HEK293 (cell line): ENCODE measurements at regions not wholly inside any gene's neighbourhood (a gene's known extent, or its start where the extent isn't known, plus 50 kb on each side); places are given as distances from the start of the nearest gene placed in this dataset.

Source experiments
- CTCF ChIA-PET: fragments of 350-600 bp; formaldehyde crosslinking; extraction: SDS; loops from one replicate; lab custom pipeline; 2021; ENCODE audit warnings: antibody characterized with exemption; lab: Yijun Ruan, JAX
- POLR2A ChIA-PET: fragments of 300-600 bp; formaldehyde crosslinking; extraction: SDS; loops from one replicate; lab custom pipeline; 2020; ENCODE audit warnings: antibody characterized with exemption, inconsistent platforms; lab: Yijun Ruan, JAX
- H3K27ac ChIP-seq: fragments of 200-500 bp; sonication (Bioruptor generic); 2 replicates; pipeline ENCODE4 v1.5.1; 2014; ENCODE audit warnings: low read depth, low read length, control low read depth, inconsistent platforms; ENCODE audit errors: extremely low read depth
- H3K36me3 ChIP-seq, 2 experiments: fragments of 200-500 bp in 1 of 2; sonication (Bioruptor generic) in 1 of 2; 1 replicate in 1 of 2; 2 replicates in 1 of 2; pipeline ENCODE4 v1.5.1; 2014 to 2017; ENCODE audit warnings: inconsistent platforms in 2 of 2, low read length in 2 of 2; ENCODE audit not compliant: control insufficient read depth in 2 of 2, insufficient read depth in 1 of 2
- H3K4me1 ChIP-seq: fragments of 200-500 bp; sonication (Bioruptor generic); 2 replicates; pipeline ENCODE4 v1.5.1; 2014; ENCODE audit warnings: mild to moderate bottlenecking, low read length, inconsistent platforms; ENCODE audit not compliant: control insufficient read depth, insufficient read depth
- H3K4me3 ChIP-seq: 2 replicates; pipeline ENCODE4 v1.5.1; 2011; ENCODE audit warnings: low read depth, mild to moderate bottlenecking, control low read depth, low read length, moderate library complexity
- H3K9me3 ChIP-seq: fragments of 200-500 bp; sonication (Bioruptor generic); 2 replicates; pipeline ENCODE4 v1.5.1; 2014; ENCODE audit warnings: low read depth, low read length, inconsistent platforms; ENCODE audit not compliant: control insufficient read depth, insufficient read depth
- ATF2 ChIP-seq: fragments of 450-650 bp; formaldehyde crosslinking; IDR thresholded peaks from 2 replicates; pipeline ENCODE4 v1.5.1; 2016; ENCODE audit warnings: missing biosample characterization, missing genetic modification characterization, low read depth
- BCL11A ChIP-seq: fragments of 450-650 bp; formaldehyde crosslinking; IDR thresholded peaks from 2 replicates; pipeline ENCODE4 v1.5.1; 2016; ENCODE audit warnings: low read depth, missing biosample characterization, missing genetic modification characterization
- INSM2 ChIP-seq: fragments of 450-650 bp; formaldehyde crosslinking; IDR thresholded peaks from 2 replicates; pipeline ENCODE4 v1.5.1; 2016; ENCODE audit warnings: missing biosample characterization, missing genetic modification characterization
- KLF10 ChIP-seq: fragments of 450-650 bp; IDR thresholded peaks from 2 replicates; pipeline ENCODE4 v1.5.1; 2018; ENCODE audit warnings: missing biosample characterization, mild to moderate bottlenecking, missing genetic modification characterization
- YY1 ChIP-seq: fragments of 450-650 bp; formaldehyde crosslinking; IDR thresholded peaks from 2 replicates; pipeline ENCODE4 v1.5.1; 2018; ENCODE audit warnings: missing biosample characterization, missing genetic modification characterization
- ZBTB1 ChIP-seq: fragments of 450-650 bp; formaldehyde crosslinking; IDR thresholded peaks from 2 replicates; pipeline ENCODE4 v1.5.1; 2016; ENCODE audit warnings: missing biosample characterization, missing genetic modification characterization
- ZBTB26 ChIP-seq: fragments of 450-650 bp; formaldehyde crosslinking; optimal IDR thresholded peaks from 2 replicates; pipeline ENCODE3; 2016; ENCODE audit warnings: missing biosample characterization, mild to moderate bottlenecking, missing genetic modification characterization
- ZBTB49 ChIP-seq: fragments of 450-650 bp; formaldehyde crosslinking; IDR thresholded peaks from 2 replicates; pipeline ENCODE4 v1.5.1; 2016; ENCODE audit warnings: missing biosample characterization, missing genetic modification characterization, low read depth
- ZBTB6 ChIP-seq: fragments of 450-650 bp; formaldehyde crosslinking; IDR thresholded peaks from 2 replicates; pipeline ENCODE4 v1.5.1; 2017; ENCODE audit warnings: missing biosample characterization, missing genetic modification characterization
- ZBTB7A ChIP-seq: fragments of 450-650 bp; formaldehyde crosslinking; IDR thresholded peaks from 2 replicates; pipeline ENCODE4 v1.5.1; 2016; ENCODE audit warnings: low read depth, missing biosample characterization, missing genetic modification characterization
- ZFHX2 ChIP-seq: fragments of 450-650 bp; formaldehyde crosslinking; conservative IDR thresholded peaks from 2 replicates; pipeline ENCODE4 v1.5.1; 2016; ENCODE audit warnings: missing biosample characterization, missing genetic modification characterization
- ZNF18 ChIP-seq: fragments of 450-650 bp; formaldehyde crosslinking; IDR thresholded peaks from 2 replicates; pipeline ENCODE4 v1.5.1; 2016; ENCODE audit warnings: missing biosample characterization, missing genetic modification characterization
- ZNF274 ChIP-seq, 2 experiments: fragments of 200-500 bp in 1 of 2; fragments of 450-650 bp in 1 of 2; sonication (Bioruptor generic) in 1 of 2; formaldehyde crosslinking in 1 of 2; IDR thresholded peaks; 2 replicates each; pipeline versions ENCODE4 v1.5.1 to v1.6.1; 2014 to 2016; ENCODE audit warnings: borderline replicate concordance in 1 of 2, inconsistent platforms in 1 of 2, low read length in 1 of 2, missing biosample characterization in 1 of 2, missing genetic modification characterization in 1 of 2
- ZNF391 ChIP-seq: fragments of 450-650 bp; formaldehyde crosslinking; IDR thresholded peaks from 2 replicates; pipeline ENCODE4 v1.5.1; 2016; ENCODE audit warnings: low read depth, missing biosample characterization, missing genetic modification characterization, borderline replicate concordance
- ZNF488 ChIP-seq: fragments of 450-650 bp; formaldehyde crosslinking; IDR thresholded peaks from 2 replicates; pipeline ENCODE4 v1.5.1; 2016; ENCODE audit warnings: missing biosample characterization, missing genetic modification characterization
- ZNF521 ChIP-seq: fragments of 450-650 bp; formaldehyde crosslinking; IDR thresholded peaks from 2 replicates; pipeline ENCODE4 v1.5.1; 2017; ENCODE audit warnings: missing biosample characterization, mild to moderate bottlenecking, missing genetic modification characterization
- ZNF596 ChIP-seq: fragments of 450-650 bp; IDR thresholded peaks from 2 replicates; pipeline ENCODE4 v1.5.0; 2018; ENCODE audit warnings: missing biosample characterization, mild to moderate bottlenecking, missing genetic modification characterization, moderate library complexity
- ZNF610 ChIP-seq: fragments of 450-650 bp; formaldehyde crosslinking; IDR thresholded peaks from 2 replicates; pipeline ENCODE4 v1.5.1; 2016; ENCODE audit warnings: missing biosample characterization, missing genetic modification characterization, borderline replicate concordance
- ZNF629 ChIP-seq: fragments of 450-650 bp; formaldehyde crosslinking; IDR thresholded peaks from 2 replicates; pipeline ENCODE4 v1.5.1; 2017; ENCODE audit warnings: missing biosample characterization, missing genetic modification characterization
- ZNF658 ChIP-seq: fragments of 450-650 bp; formaldehyde crosslinking; IDR thresholded peaks from 2 replicates; pipeline ENCODE4; 2016; ENCODE audit warnings: missing biosample characterization, missing genetic modification characterization
- ZNF660 ChIP-seq: fragments of 450-650 bp; IDR thresholded peaks from 2 replicates; pipeline ENCODE4 v1.5.1; 2018; ENCODE audit warnings: missing biosample characterization, mild to moderate bottlenecking, missing genetic modification characterization
- ZNF664 ChIP-seq: fragments of 450-650 bp; formaldehyde crosslinking; IDR thresholded peaks from 2 replicates; pipeline ENCODE4 v1.5.1; 2016; ENCODE audit warnings: missing biosample characterization, missing genetic modification characterization
- ZNF792 ChIP-seq: fragments of 450-650 bp; formaldehyde crosslinking; IDR thresholded peaks from 2 replicates; pipeline ENCODE4 v1.5.1; 2016; ENCODE audit warnings: missing biosample characterization, missing genetic modification characterization
- ZNF843 ChIP-seq: fragments of 450-650 bp; formaldehyde crosslinking; IDR thresholded peaks from 2 replicates; pipeline ENCODE4 v1.5.1; 2016; ENCODE audit warnings: missing biosample characterization, missing genetic modification characterization
- ZSCAN18 ChIP-seq: fragments of 450-650 bp; formaldehyde crosslinking; IDR thresholded peaks from 2 replicates; pipeline ENCODE4 v1.5.1; 2016; ENCODE audit warnings: missing biosample characterization, missing genetic modification characterization

GRCh38 chr2:149921911-149922616, 334.5 kb upstream of the MMADHC start (continued):
- TF ChIP-seq INSM2 (tag by site-specific recombination) (no peak), KLF10 (tag by site-specific recombination) (no peak), ZNF18 (tag by site-specific recombination) (no peak), ZNF521 (tag by site-specific recombination) (no peak), ZSCAN18 (tag by site-specific recombination) (no peak), ZBTB6 (tag by site-specific recombination) (no peak), ZNF629 (tag by site-specific recombination) (no peak), ZNF792 (tag by site-specific recombination) (no peak), ZNF658 (no peak), ZBTB49 (no peak)

GRCh38 chr2:149920389-149920788, 332.8 kb upstream of the MMADHC start:
- no peaks in the 10 kb centered on the region for H3K4me1 ChIP-seq
- H3K9me3 ChIP-seq: no peaks in the 10 kb centered on the region
- CTCF ChIA-PET: no interaction called here
- POLR2A ChIA-PET: no interaction called here
- H3K27ac ChIP-seq: no peak overlapping the region
- no peaks in the 10 kb centered on the region for H3K36me3 ChIP-seq
- H3K4me3 ChIP-seq: no peak overlapping the region
- TF ChIP-seq ZNF660 (tag by site-specific recombination): no peak
- no peak for TF ChIP-seq ZNF391 (tag by site-specific recombination)
- no peak for TF ChIP-seq ATF2 (tag by site-specific recombination)
- TF ChIP-seq YY1 (tag by site-specific recombination): no peak
- TF ChIP-seq ZBTB26 (tag by site-specific recombination): no peak
- no peak for TF ChIP-seq ZNF274 (IDR thresholded peaks at IDR 0.05; ENCODE audit: low read length)
- no peak for TF ChIP-seq ZNF274 (tag by site-specific recombination; IDR thresholded peaks at IDR 0.05; ENCODE audit: borderline replicate concordance)
- TF ChIP-seq ZNF610 (tag by site-specific recombination): no peak
- no peak for TF ChIP-seq ZBTB7A (tag by site-specific recombination)
- no peak for TF ChIP-seq ZFHX2 (tag by site-specific recombination)
- TF ChIP-seq ZNF596 (tag by site-specific recombination): no peak
- TF ChIP-seq ZNF843: no peak
- no peak for TF ChIP-seq ZNF664 (tag by site-specific recombination)
- TF ChIP-seq ZBTB1 (tag by site-specific recombination): no peak
- TF ChIP-seq BCL11A (tag by site-specific recombination): no peak
- no peak for TF ChIP-seq ZNF488 (tag by site-specific recombination)
